Muscle layer of duodenum (tissue), 2 donors: ENCODE measurements at regions not wholly inside any gene's neighbourhood (a gene's known extent, or its start where the extent isn't known, plus 50 kb on each side); places are given as distances from the start of the nearest gene placed in this dataset.
"Not testable (repeated sequence)": the region's sequence is repeated elsewhere in the genome, so short reads cannot be mapped to it uniquely, and the experiment has no call there.

Experiments used
- H3K27ac ChIP-seq: one replicate; pipeline ENCODE4 v1.7.0; 2013; ENCODE audit warnings: mild to moderate bottlenecking, low read length
- H3K27me3 ChIP-seq: one replicate; pipeline ENCODE4 v1.7.0; 2013; ENCODE audit warnings: low read depth, mild to moderate bottlenecking, control low read depth, low read length
- H3K36me3 ChIP-seq, 2 donors: one replicate each; pipeline ENCODE4 v1.7.0; 2013; ENCODE audit warnings: low read length in 2 of 2, control low read depth in 1 of 2, mild to moderate bottlenecking in 1 of 2; ENCODE audit not compliant: insufficient read depth in 2 of 2, control insufficient read depth in 1 of 2
- H3K4me1 ChIP-seq, 2 donors: one replicate each; pipeline ENCODE4 v1.7.0; 2013; ENCODE audit warnings: low read length in 2 of 2, mild to moderate bottlenecking in 2 of 2, control low read depth in 1 of 2, moderate library complexity in 1 of 2; ENCODE audit not compliant: insufficient read depth in 2 of 2, control insufficient read depth in 1 of 2
- H3K4me3 ChIP-seq, 2 donors: one replicate each; pipeline ENCODE4 v1.7.0; 2013; ENCODE audit warnings: low read length in 2 of 2, low read depth in 1 of 2, mild to moderate bottlenecking in 1 of 2
- H3K9me3 ChIP-seq, 2 donors: one replicate each; pipeline ENCODE4 v1.7.0; 2013; ENCODE audit warnings: low read length in 2 of 2, control low read depth in 1 of 2, mild to moderate bottlenecking in 1 of 2; ENCODE audit not compliant: control insufficient read depth in 1 of 2
- donor health status: healthy.

GRCh38 chr5:159566832-159567231, 236.5 kb upstream of the IL12B start:
- Histone ChIP-seq H3K27ac (no peak overlapping the region), H3K36me3 (no peaks in the 10 kb centered on the region), H3K27me3 (no peaks in the 10 kb centered on the region), H3K9me3 (no peaks in the 10 kb centered on the region), H3K4me1 (no peaks in the 10 kb centered on the region), H3K4me3 (no peak overlapping the region)

- H3K27me3 ChIP-seq = no peaks in the 10 kb centered on the region
- H3K36me3 ChIP-seq = no peaks in the 10 kb centered on the region
- H3K4me3 ChIP-seq = no peak overlapping the region
- H3K4me1 ChIP-seq = no peaks in the 10 kb centered on the region
- no peaks in the 10 kb centered on the region for H3K9me3 ChIP-seq
- H3K27ac ChIP-seq = no peak overlapping the region
Measured at GRCh38 chr5:159567461-159567860, 237.2 kb upstream of the IL12B start.

- Histone ChIP-seq H3K27ac (no peak overlapping the region), H3K36me3 (no peaks in the 10 kb centered on the region), H3K27me3 (no peaks in the 10 kb centered on the region), H3K9me3 (no peaks in the 10 kb centered on the region), H3K4me3 (no peak overlapping the region), H3K4me1 (no peaks in the 10 kb centered on the region)
Measured at GRCh38 chr5:159571501-159572244, 241.4 kb upstream of the IL12B start.

GRCh38 chr5:159576902-159577301, 246.6 kb upstream of the IL12B start:
- H3K4me1 ChIP-seq = no peaks in the 10 kb centered on the region
- no peaks in the 10 kb centered on the region for H3K9me3 ChIP-seq
- H3K36me3 ChIP-seq = no peaks in the 10 kb centered on the region
- H3K4me3 ChIP-seq = no peak overlapping the region
- H3K27ac ChIP-seq = no peak overlapping the region
- H3K27me3 ChIP-seq = no peaks in the 10 kb centered on the region

GRCh38 chr5:159581502-159582249, 251.4 kb upstream of the IL12B start:
- Histone ChIP-seq H3K36me3 (no peaks in the 10 kb centered on the region), H3K9me3 (peaks cover 0 to 7% of the 10 kb centered on the region in 2 donors), H3K27me3 (no peaks in the 10 kb centered on the region), H3K4me1 (no peaks in the 10 kb centered on the region), H3K4me3 (no peak overlapping the region), H3K27ac (no peak overlapping the region)

- H3K27ac ChIP-seq = no peak overlapping the region
- H3K27me3 ChIP-seq = no peaks in the 10 kb centered on the region
- H3K36me3 ChIP-seq = no peaks in the 10 kb centered on the region
- H3K4me1 ChIP-seq = no peaks in the 10 kb centered on the region
- H3K9me3 ChIP-seq = peaks cover 0 to 7% of the 10 kb centered on the region in 2 donors
- no peak overlapping the region for H3K4me3 ChIP-seq
Measured at GRCh38 chr5:159582756-159583541, 252.7 kb upstream of the IL12B start.

- peaks cover 0 to 7% of the 10 kb centered on the region in 2 donors for H3K9me3 ChIP-seq
- no peak overlapping the region for H3K4me3 ChIP-seq
- H3K36me3 ChIP-seq = no peaks in the 10 kb centered on the region
- no peaks in the 10 kb centered on the region for H3K4me1 ChIP-seq
- H3K27me3 ChIP-seq = no peaks in the 10 kb centered on the region
- no peak overlapping the region for H3K27ac ChIP-seq
Measured at GRCh38 chr5:159586921-159587320, 256.6 kb upstream of the IL12B start.

- Histone ChIP-seq H3K4me3 (no peak overlapping the region), H3K27ac (no peak overlapping the region), H3K27me3 (no peaks in the 10 kb centered on the region), H3K4me1 (no peaks in the 10 kb centered on the region), H3K36me3 (no peaks in the 10 kb centered on the region), H3K9me3 (peaks cover 0 to under 1% of the 10 kb centered on the region in 2 donors)
Measured at GRCh38 chr5:159588941-159589340, 258.7 kb upstream of the IL12B start.

- Histone ChIP-seq H3K27ac (no peak overlapping the region), H3K27me3 (no peaks in the 10 kb centered on the region), H3K9me3 (no peaks in the 10 kb centered on the region), H3K36me3 (no peaks in the 10 kb centered on the region), H3K4me3 (no peak overlapping the region), H3K4me1 (no peaks in the 10 kb centered on the region)
Measured at GRCh38 chr5:159593518-159594073, 263.3 kb upstream of the IL12B start.

- H3K4me1 ChIP-seq, H3K9me3 ChIP-seq, H3K36me3 ChIP-seq, H3K27ac ChIP-seq, H3K27me3 ChIP-seq, H3K4me3 ChIP-seq: not testable (repeated sequence)
Measured at GRCh38 chr5:159595561-159595960, 265.3 kb upstream of the IL12B start.

GRCh38 chr5:159601216-159601615, 270.9 kb upstream of the IL12B start:
- Histone ChIP-seq H3K9me3 (peaks cover 0 to 8% of the 10 kb centered on the region in 2 donors), H3K36me3 (no peaks in the 10 kb centered on the region), H3K27ac (no peak overlapping the region), H3K4me3 (no peak overlapping the region), H3K27me3 (no peaks in the 10 kb centered on the region), H3K4me1 (peaks cover 0 to 7% of the 10 kb centered on the region in 2 donors)
